Thyroid gland (tissue), 4 donors: ENCODE measurements at regions not wholly inside any gene's neighbourhood (a gene's known extent, or its start where the extent isn't known, plus 50 kb on each side); places are given as distances from the start of the nearest gene placed in this dataset.

ENCODE experiments used
- POLR2A ChIP-seq, 2 donors: fragments of 450-650 bp; IDR thresholded peaks; one replicate each; pipeline ENCODE4 v1.6.1; 2017; ENCODE audit warnings: antibody characterized with exemption in 2 of 2, mild to moderate bottlenecking in 2 of 2, moderate library complexity in 1 of 2
- TF ChIP-seq, protein P1 (sequence below), 6 experiments: fragments of 200-600 bp in 3 of 6; fragments of 450-650 bp in 3 of 6; sonication (generic) in 3 of 6; IDR thresholded peaks; one replicate each; pipeline ENCODE4 v1.5.1; 2016 to 2019; ENCODE audit warnings: antibody characterized with exemption in 6 of 6, mild to moderate bottlenecking in 2 of 6, inconsistent platforms in 1 of 6, moderate library complexity in 1 of 6

DNA sequence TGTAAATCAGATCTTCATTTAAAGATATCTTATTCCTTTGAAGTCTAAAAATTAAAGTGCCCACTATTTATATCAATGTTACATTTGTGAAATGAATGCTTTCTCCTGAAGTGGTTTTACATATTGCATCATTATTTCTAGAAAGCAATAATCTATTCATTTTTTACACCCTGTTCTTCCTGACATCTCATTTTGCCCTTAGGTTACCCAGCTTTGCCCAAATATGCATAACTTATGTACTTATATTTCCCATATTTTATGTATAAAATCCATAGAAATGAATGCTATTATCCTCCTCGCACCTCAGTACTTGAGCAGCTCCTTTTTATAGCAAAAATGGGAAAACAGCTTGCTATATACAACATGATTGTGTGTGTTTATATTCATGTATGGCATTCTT, 396.5 kb upstream of the DSEL start:
- no peak for TF ChIP-seq POLR2A (IDR thresholded peaks at IDR 0.05)
- TF ChIP-seq, protein P1, sequence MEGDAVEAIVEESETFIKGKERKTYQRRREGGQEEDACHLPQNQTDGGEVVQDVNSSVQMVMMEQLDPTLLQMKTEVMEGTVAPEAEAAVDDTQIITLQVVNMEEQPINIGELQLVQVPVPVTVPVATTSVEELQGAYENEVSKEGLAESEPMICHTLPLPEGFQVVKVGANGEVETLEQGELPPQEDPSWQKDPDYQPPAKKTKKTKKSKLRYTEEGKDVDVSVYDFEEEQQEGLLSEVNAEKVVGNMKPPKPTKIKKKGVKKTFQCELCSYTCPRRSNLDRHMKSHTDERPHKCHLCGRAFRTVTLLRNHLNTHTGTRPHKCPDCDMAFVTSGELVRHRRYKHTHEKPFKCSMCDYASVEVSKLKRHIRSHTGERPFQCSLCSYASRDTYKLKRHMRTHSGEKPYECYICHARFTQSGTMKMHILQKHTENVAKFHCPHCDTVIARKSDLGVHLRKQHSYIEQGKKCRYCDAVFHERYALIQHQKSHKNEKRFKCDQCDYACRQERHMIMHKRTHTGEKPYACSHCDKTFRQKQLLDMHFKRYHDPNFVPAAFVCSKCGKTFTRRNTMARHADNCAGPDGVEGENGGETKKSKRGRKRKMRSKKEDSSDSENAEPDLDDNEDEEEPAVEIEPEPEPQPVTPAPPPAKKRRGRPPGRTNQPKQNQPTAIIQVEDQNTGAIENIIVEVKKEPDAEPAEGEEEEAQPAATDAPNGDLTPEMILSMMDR (IDR thresholded peaks at IDR 0.05), result no peak
